ENCODE measurements at regions not wholly inside any gene's neighbourhood (a gene's known extent, or its start where the extent isn't known, plus 50 kb on each side); places are given as distances from the start of the nearest gene placed in this dataset.

GRCh38 chr4:19879330-19879729, 372.4 kb upstream of the SLIT2 start:
- DNase-seq, result no peak

DNA sequence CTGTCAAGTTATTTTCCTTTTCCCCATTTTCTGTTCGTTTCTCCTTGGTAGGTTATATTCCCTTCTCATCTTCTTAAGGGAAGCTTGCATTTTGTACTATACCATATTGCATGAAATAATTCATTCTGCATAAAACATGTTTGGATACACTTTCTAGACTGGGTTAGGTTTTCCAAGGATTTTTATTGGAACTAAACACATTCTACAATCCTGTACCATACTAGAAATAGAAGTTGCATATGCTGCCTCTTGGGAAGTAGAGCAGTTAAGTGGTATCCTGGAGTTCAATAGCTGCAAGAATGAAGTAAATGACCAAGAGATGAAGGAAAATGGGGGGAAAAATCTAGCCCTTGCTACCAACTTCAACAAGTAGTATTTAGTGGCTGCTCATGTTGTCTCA, 393.7 kb upstream of the SLIT2 start:
- no peak for DNase-seq

GRCh38 chr4:19857380-19857779, 394.3 kb upstream of the SLIT2 start:
- DNase-seq, result no peak

GRCh38 chr4:19850909-19851308, 400.8 kb upstream of the SLIT2 start:
- DNase-seq, result no peak

- DNase-seq, result no peak
Observed at GRCh38 chr4:19844446-19844845, 407.3 kb upstream of the SLIT2 start.

DNA sequence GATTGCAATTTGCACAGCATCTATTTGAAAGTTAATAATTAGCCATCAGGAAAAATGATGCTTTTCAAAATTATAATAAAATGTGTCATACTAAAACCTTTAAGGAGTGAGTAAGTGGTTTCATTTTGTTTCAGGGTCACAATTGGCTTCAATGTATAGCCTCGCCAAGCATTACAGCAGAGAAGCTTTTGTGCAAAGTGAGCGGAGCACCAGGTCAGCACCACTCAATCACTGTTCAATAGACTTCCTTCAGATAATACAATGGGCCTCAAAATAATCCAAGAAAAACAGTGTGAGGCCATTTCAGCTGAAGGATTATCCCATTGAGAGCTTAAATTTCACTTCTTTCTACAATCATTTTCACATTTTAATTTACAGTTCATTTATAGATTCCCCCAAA, 409.2 kb upstream of the SLIT2 start:
- DNase-seq, result no peak

- no peak for DNase-seq
Observed at GRCh38 chr4:19838858-19839257, 412.8 kb upstream of the SLIT2 start.

- DNase-seq, result no peak
Observed at GRCh38 chr4:19835429-19835828, 416.3 kb upstream of the SLIT2 start.

GRCh38 chr4:19832411-19832810, 419.3 kb upstream of the SLIT2 start:
- DNase-seq, result no peak

DNA sequence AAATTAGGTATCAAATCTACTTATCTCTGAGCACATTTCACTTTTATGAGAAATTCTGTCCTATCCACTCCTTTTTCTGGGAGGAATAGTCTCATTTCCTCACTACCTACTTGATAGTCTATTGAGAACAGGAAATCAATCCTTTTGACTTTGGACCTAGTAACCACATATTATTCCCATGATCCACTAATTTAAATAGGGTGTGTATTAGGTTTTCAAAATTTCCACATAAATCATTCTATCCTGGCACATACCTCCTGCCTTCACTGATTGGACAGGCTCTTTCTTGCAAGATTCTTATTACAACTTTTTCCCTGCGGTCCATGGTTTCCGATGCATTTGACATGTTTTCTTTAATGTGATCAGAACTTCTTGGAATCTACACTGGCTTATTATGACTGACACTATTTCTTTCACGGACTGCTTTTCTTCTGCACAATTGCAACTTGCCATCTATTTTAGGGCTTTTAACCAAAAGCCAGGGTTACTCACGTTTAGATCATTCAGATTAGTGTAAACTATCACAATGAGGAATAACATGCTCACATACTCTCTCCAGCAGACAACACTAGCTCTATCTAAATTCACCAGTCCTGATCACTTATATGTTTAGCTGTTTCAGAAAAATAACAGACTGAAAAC, 419.9 kb upstream of the SLIT2 start:
- no peak for DNase-seq

GRCh38 chr4:19829101-19829500, 422.6 kb upstream of the SLIT2 start:
- no peak for DNase-seq

DNA sequence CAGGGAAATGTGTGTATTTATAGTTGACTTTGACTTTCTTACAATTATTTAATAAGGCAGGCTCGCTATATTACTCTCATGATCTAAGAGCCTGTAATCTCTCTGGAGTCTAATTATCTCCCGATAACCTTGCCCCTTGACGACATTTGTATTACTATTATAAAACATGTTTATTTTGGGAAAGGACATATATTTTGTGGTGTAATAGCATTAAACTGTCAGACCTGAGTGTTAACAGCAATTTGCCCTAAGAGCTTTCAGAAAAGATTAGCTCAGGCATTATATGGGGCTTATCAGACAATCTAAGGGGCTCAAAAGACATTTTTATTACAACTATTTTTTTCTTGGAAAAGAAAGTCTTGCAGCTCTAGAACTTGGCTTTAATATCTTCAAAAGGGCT, 427.9 kb upstream of the SLIT2 start:
- no peak for DNase-seq

- no peak for DNase-seq
Observed at GRCh38 chr4:19819737-19820136, 432.0 kb upstream of the SLIT2 start.

GRCh38 chr4:19809989-19810388, 441.7 kb upstream of the SLIT2 start:
- no peak for DNase-seq

DNA sequence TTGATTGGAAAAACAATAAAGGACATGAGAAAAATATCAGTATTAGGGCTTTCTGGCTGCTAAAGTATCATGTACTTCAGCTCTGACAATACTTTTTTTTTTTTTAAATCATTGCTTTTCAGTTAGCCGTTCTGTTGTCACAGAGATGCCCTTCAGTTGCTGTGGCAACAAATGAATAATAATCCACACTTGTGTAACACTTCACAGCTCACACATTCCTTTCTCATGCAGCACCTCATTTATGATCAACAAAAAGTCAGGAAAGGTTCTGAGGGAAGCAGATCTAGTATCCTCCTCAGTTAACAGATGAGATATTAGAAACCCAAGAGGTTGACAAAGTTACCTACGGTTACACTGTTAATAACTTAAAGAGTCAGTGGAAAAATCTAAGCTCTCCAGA, 444.2 kb upstream of the SLIT2 start:
- DNase-seq, result no peak

DNA sequence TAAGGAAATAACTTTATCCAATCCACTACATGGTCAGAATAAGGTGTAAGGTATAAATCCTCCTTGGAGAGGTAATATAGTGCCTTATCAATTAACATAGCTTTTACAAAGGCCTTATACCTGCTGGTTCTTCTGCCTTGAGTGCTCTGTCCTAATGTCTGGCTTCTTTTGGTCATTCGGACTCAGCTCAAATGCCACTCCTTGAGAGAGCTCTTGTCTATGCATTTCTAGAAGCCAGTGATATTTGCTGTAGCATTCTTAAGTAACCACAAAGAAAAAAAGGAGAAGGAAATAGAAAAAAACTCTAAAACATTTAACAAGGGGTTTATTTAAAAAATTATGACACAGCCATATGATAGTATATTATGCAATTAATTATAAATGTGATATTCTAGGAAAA, 444.8 kb upstream of the SLIT2 start:
- no peak for DNase-seq

GRCh38 chr4:19803406-19803805, 448.3 kb upstream of the SLIT2 start:
- no peak for DNase-seq

GRCh38 chr4:19793831-19794230, 457.9 kb upstream of the SLIT2 start:
- no peak for DNase-seq

DNA sequence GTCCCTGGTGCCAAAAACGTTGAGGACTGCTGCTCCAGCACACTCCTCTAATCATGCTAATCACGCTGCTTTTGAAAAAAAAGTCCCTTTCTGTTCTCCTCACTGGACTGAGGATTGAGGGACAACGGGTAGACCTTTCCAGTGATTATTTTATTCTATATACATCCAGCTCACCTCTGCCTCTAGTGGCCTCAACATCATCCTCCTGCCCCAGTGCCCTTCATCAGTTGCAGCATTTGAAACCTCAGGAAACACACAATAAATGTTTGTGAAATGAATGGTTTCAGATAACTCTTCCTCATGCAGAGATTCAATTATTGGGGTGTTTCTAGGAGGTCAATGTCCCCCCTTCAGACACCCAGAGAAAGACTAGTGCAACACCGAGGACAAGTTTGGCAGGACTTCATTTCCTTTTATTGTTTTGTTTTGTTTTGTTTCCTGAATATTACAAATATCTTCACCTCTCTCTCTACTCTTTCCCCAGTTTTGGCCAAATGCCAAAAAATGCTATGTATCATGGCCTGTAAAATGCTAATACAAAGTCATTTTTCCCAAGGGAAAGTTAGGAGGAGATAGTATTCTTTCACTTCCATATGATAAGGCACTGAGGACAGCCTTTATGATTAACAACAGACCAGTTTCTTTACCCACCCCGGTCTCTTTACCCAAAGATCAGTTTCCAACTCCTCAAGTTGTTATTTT, 460.1 kb upstream of the SLIT2 start:
- DNase-seq, result no peak

DNA sequence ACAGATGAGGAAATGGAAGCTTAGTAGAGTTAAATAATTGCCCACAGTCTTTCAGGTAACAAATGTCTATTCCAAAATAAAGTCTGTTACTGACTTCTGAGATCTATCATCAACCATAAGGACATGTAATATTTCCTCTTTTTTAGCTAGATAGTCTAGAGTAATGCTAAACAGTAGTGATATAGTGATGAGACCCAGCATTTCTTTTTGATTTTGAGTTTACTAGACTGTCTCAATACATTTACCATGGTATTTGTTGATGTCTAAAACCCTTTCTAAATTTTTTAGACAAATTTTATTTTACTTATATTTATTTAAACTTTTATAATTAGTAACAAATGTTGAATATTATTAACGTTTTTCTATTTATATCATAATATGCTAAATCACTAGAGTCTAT, 465.1 kb upstream of the SLIT2 start:
- DNase-seq, result no peak

GRCh38 chr4:19783667-19784223, 468.0 kb upstream of the SLIT2 start:
- DNase-seq, result no peak

GRCh38 chr4:19780871-19781270, 470.8 kb upstream of the SLIT2 start:
- DNase-seq, result no peak

DNA sequence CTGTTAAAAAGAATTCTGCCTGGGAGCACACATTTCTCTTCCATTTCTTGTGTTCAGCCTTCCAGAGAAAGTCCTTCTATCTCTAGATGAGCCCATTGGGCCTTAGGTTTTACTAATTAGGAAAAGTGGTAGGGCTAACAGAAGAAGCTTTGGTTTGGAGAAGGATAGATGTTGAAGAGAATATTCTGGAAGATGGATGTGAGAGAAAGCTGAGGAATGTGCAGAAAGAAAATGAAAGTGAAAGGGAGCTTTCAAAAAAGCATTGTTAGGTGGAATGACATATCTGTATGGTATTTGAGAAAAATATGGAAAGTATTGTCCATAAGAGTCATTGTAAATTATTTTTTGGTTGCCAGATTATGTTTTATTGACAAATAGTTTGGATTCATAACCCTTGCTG, 474.8 kb upstream of the SLIT2 start:
- DNase-seq, result no peak

DNA sequence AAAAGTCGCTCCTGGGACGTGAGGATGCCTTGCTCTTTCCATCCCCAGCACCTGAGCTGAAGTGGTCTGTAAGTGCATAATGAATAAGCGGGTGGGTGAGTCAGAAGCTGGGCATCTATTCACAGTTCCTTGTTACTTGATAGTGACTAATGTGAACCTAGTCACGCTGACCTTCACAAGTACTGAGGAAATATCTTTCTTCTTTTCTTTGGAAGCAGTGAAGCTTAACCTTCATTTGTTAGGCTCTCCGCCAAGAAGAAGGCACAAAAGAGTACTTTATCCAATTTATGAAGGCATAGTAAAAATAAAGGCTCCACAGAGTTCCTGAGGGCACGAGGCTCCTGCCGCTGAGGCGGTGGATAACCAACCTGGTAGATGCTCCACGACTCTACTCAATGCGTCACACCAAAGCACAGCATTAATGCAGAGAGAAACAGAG, 475.7 kb upstream of the SLIT2 start:
- no peak for DNase-seq
